GM12864 (cell line): ENCODE measurements at regions not wholly inside any gene's neighbourhood (a gene's known extent, or its start where the extent isn't known, plus 50 kb on each side); places are given as distances from the start of the nearest gene placed in this dataset.
A peak's percentile ranks its signal among the peaks of the same experiment; 100 is the strongest.

ENCODE experiments used
- DNase-seq: peaks from one replicate; pipeline ENCODE4 v3.0.0-alpha.2; 2011; ENCODE audit warnings: low read depth
- H3K4me3 ChIP-seq: 2 replicates; pipeline ENCODE4 v1.5.1; 2011; ENCODE audit warnings: mild to moderate bottlenecking, low read depth, low read length, control low read depth
- CTCF ChIP-seq: IDR thresholded peaks from 2 replicates; pipeline ENCODE4 v1.5.1; 2011; ENCODE audit warnings: low read depth, mild to moderate bottlenecking, moderate library complexity, low read length, control low read depth, inconsistent platforms; ENCODE audit errors: missing control alignments

GRCh38 chr5:56648460-56649034, 166.8 kb upstream of the MAP3K1 start:
- TF ChIP-seq CTCF = no peak
- no peak overlapping the region for H3K4me3 ChIP-seq
- no peak for DNase-seq

- DNase-seq = no peak
- H3K4me3 ChIP-seq = no peak overlapping the region
- TF ChIP-seq CTCF = no peak
Observed at GRCh38 chr5:56647099-56647850, 168.1 kb upstream of the MAP3K1 start.

- no peak overlapping the region for H3K4me3 ChIP-seq
- TF ChIP-seq CTCF = no peak
- no peak for DNase-seq
Observed at GRCh38 chr5:56641635-56642260, 173.6 kb upstream of the MAP3K1 start.

GRCh38 chr5:56640763-56641406, 174.5 kb upstream of the MAP3K1 start:
- H3K4me3 ChIP-seq = no peak overlapping the region
- DNase-seq = peak; percentile 19
- no peak for TF ChIP-seq CTCF

- DNase-seq = no peak
- TF ChIP-seq CTCF = no peak
- no peak overlapping the region for H3K4me3 ChIP-seq
Observed at GRCh38 chr5:56639476-56639875, 175.9 kb upstream of the MAP3K1 start.

GRCh38 chr5:56638768-56639238, 176.5 kb upstream of the MAP3K1 start:
- no peak overlapping the region for H3K4me3 ChIP-seq
- no peak for DNase-seq
- TF ChIP-seq CTCF = no peak
